MM.1S (cell line): ENCODE measurements at regions not wholly inside any gene's neighbourhood (a gene's known extent, or its start where the extent isn't known, plus 50 kb on each side); places are given as distances from the start of the nearest gene placed in this dataset.

Experiments
- CTCF ChIP-seq: fragments of 300-600 bp; sonication (generic); IDR thresholded peaks from 2 replicates; pipeline ENCODE4 v1.5.1; 2016; ENCODE audit warnings: antibody characterized with exemption, low read length, mixed read lengths
- EZH2 ChIP-seq: fragments of 300-600 bp; sonication (generic); optimal IDR thresholded peaks from 2 replicates; pipeline ENCODE3; 2017; ENCODE audit warnings: low read depth, mild to moderate bottlenecking, antibody characterized with exemption, low read length, mixed read lengths

- TF ChIP-seq CTCF (no peak), EZH2 (no peak)
Observed at GRCh38 chr4:101644516-101644915, 146.0 kb upstream of the BANK1 start.
